Mesenchymal stem cell (in vitro differentiated cells and primary cell): ENCODE measurements at regions not wholly inside any gene's neighbourhood (a gene's known extent, or its start where the extent isn't known, plus 50 kb on each side); places are given as distances from the start of the nearest gene placed in this dataset.

Experiments used
- DNase-seq: peaks from one replicate; pipeline ENCODE4 v3.0.0-alpha.2; 2013
- H2AFZ ChIP-seq: one replicate; pipeline ENCODE4 v1.6.1; 2013; ENCODE audit warnings: low read depth, mild to moderate bottlenecking, control low read depth, inconsistent platforms, low read length, moderate library complexity
- H2AK5ac ChIP-seq: 2 replicates; pipeline ENCODE4 v1.6.1; 2013; ENCODE audit warnings: low read length, moderate library complexity, mild to moderate bottlenecking, inconsistent platforms; ENCODE audit not compliant: severe bottlenecking
- H2BK120ac ChIP-seq: one replicate; pipeline ENCODE4 v1.6.1; 2013; ENCODE audit warnings: low read depth, mild to moderate bottlenecking, inconsistent platforms, low read length, moderate library complexity
- H2BK12ac ChIP-seq, 2 experiments: one replicate each; pipeline ENCODE4 v1.6.1; 2013; ENCODE audit warnings: inconsistent platforms in 2 of 2, low read length in 2 of 2, mild to moderate bottlenecking in 2 of 2, moderate library complexity in 2 of 2, control low read depth in 1 of 2
- H2BK15ac ChIP-seq: one replicate; pipeline ENCODE4 v1.6.1; 2013; ENCODE audit warnings: mild to moderate bottlenecking, low read depth, inconsistent platforms; ENCODE audit not compliant: poor library complexity, severe bottlenecking
- H2BK5ac ChIP-seq: 2 replicates; pipeline ENCODE4 v1.6.1; 2013; ENCODE audit warnings: low read depth, mild to moderate bottlenecking, low read length, control low read depth, inconsistent platforms; ENCODE audit not compliant: poor library complexity, severe bottlenecking
- H3K14ac ChIP-seq, 2 experiments: one replicate each; pipeline ENCODE4 v1.6.1; 2013; ENCODE audit warnings: inconsistent platforms in 2 of 2, low read length in 2 of 2, control low read depth in 1 of 2, mild to moderate bottlenecking in 1 of 2, moderate library complexity in 1 of 2
- H3K18ac ChIP-seq, 2 experiments: one replicate each; pipeline ENCODE4 v1.6.1; 2013; ENCODE audit warnings: inconsistent platforms in 2 of 2, low read length in 2 of 2, control low read depth in 1 of 2, low read depth in 1 of 2, mild to moderate bottlenecking in 1 of 2
- H3K23ac ChIP-seq, 2 experiments: one replicate each; pipeline ENCODE4 v1.6.1; 2013; ENCODE audit warnings: inconsistent platforms in 2 of 2, low read length in 2 of 2, mild to moderate bottlenecking in 2 of 2, moderate library complexity in 2 of 2, control low read depth in 1 of 2
- H3K27ac ChIP-seq: 2 replicates; pipeline ENCODE4 v1.5.1; 2013; ENCODE audit warnings: mild to moderate bottlenecking, moderate library complexity, low read length, control low read depth, inconsistent platforms; ENCODE audit not compliant: poor library complexity, severe bottlenecking
- H3K27me3 ChIP-seq, 2 experiments: 2 replicates each; pipeline versions ENCODE4 v1.6.1 to v1.7.0; 2013; ENCODE audit warnings: low read length in 2 of 2, mild to moderate bottlenecking in 2 of 2, moderate library complexity in 2 of 2, control low read depth in 1 of 2, inconsistent platforms in 1 of 2; ENCODE audit not compliant: control insufficient read depth in 1 of 2, insufficient read depth in 1 of 2
- H3K36me3 ChIP-seq, 2 experiments: 2 replicates each; pipeline versions ENCODE4 v1.6.1 to v1.7.0; 2013; ENCODE audit warnings: low read length in 2 of 2, control low read depth in 1 of 2, inconsistent platforms in 1 of 2, low read depth in 1 of 2, mild to moderate bottlenecking in 1 of 2; ENCODE audit not compliant: insufficient read depth in 2 of 2, control insufficient read depth in 1 of 2
- H3K4ac ChIP-seq, 2 experiments: one replicate each; pipeline ENCODE4 v1.6.1; 2013; ENCODE audit warnings: inconsistent platforms in 2 of 2, low read length in 2 of 2, mild to moderate bottlenecking in 2 of 2, moderate library complexity in 2 of 2, control low read depth in 1 of 2, low read depth in 1 of 2
- H3K4me1 ChIP-seq: 2 replicates; pipeline ENCODE4 v1.6.1; 2013; ENCODE audit warnings: low read depth, low read length, control low read depth; ENCODE audit not compliant: control insufficient read depth, insufficient read depth
- H3K4me2 ChIP-seq: 2 replicates; pipeline ENCODE4 v1.6.1; 2013; ENCODE audit warnings: low read length, mild to moderate bottlenecking, inconsistent platforms; ENCODE audit not compliant: poor library complexity, severe bottlenecking
- H3K4me3 ChIP-seq, 2 experiments: 2 replicates each; pipeline versions ENCODE4 v1.5.1 to v1.7.0; 2013; ENCODE audit warnings: low read length in 2 of 2, mild to moderate bottlenecking in 2 of 2, control low read depth in 1 of 2, low read depth in 1 of 2; ENCODE audit not compliant: insufficient read depth in 1 of 2
- H3K79me1 ChIP-seq: replicated peaks from 2 replicates; pipeline ENCODE4 v1.6.1; 2013; ENCODE audit warnings: mild to moderate bottlenecking, control low read depth, low read length, inconsistent platforms; ENCODE audit not compliant: poor library complexity, severe bottlenecking
- H3K9ac ChIP-seq: 2 replicates; pipeline ENCODE4 v1.7.0; 2013; ENCODE audit warnings: mild to moderate bottlenecking, low read length, moderate library complexity
- H3K9me3 ChIP-seq: 2 replicates; pipeline ENCODE4 v1.7.0; 2013; ENCODE audit warnings: mild to moderate bottlenecking, low read length; ENCODE audit not compliant: control insufficient read depth
- H4K8ac ChIP-seq: one replicate; pipeline ENCODE4 v1.6.1; 2013; ENCODE audit warnings: inconsistent platforms, mild to moderate bottlenecking, low read length, moderate library complexity
- H4K91ac ChIP-seq: one replicate; pipeline ENCODE4 v1.6.1; 2013; ENCODE audit warnings: mild to moderate bottlenecking, low read length, inconsistent platforms
- WGBS: methylation state at CpG from one replicate; pipeline ENCODE4 v1.1.7; 2013; ENCODE audit warnings: mixed read lengths; 5-methylcytosine and 5-hydroxymethylcytosine counted together

DNA sequence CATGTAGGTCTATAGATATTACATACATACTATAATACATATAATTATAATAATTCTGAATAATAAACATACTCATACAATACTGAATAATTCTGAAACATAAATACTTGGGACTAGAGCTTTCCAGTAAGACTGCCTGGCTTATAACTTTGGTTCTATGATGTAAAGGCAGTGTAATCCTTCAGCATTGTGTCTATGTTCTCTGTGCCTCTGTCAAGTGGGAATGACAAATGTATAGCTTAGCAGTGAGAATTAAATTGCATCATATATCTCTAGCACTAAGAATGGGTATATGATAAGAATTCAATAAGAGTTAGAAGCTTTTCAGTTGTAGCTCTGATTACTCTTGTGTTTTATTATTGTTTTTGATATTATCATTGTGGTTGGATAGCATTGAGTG, 1469.3 kb downstream of the CDH8 start:
- no peak overlapping the region for H2BK120ac ChIP-seq
- H3K27me3 ChIP-seq = no peaks in the 10 kb centered on the region
- no peak overlapping the region for H3K18ac ChIP-seq
- H3K4me2 ChIP-seq = no peak overlapping the region
- H2BK15ac ChIP-seq = no peak overlapping the region
- no peak overlapping the region for H3K23ac ChIP-seq
- no peak overlapping the region for H3K4ac ChIP-seq
- no peaks in the 10 kb centered on the region for H3K36me3 ChIP-seq
- no peak overlapping the region for H2BK5ac ChIP-seq
- H3K14ac ChIP-seq = no peak overlapping the region
- no peak overlapping the region for H3K9ac ChIP-seq
- peaks cover 12% of the 10 kb centered on the region for H3K9me3 ChIP-seq
- no peaks in the 10 kb centered on the region for H3K79me1 ChIP-seq
- H2AFZ ChIP-seq = no peak overlapping the region
- no peaks in the 10 kb centered on the region for H3K4me1 ChIP-seq
- H2AK5ac ChIP-seq = no peak overlapping the region
- no peak overlapping the region for H3K4me3 ChIP-seq
- no peak overlapping the region for H4K8ac ChIP-seq
- DNase-seq = no peak
- H3K27ac ChIP-seq = no peak overlapping the region
- no peak overlapping the region for H4K91ac ChIP-seq
- no peak overlapping the region for H2BK12ac ChIP-seq

DNA sequence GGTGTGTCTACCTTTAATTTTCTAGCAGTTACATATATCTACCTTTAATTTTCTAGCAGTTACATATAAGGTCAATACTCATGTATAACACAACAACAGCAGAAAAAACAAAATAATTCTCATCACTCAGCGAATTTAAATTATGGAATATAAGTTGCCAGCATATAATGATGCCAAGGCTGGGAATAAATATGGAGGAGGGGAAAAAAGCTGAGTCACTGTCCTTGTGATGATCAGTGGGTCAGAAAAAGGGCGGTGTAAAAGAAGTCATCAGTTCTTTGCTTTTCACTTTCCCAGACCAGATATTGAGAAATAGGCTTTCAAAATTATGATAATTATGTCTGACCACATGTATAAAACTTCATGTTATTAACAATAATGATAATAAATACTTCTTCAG, 1471.7 kb downstream of the CDH8 start:
- Histone ChIP-seq H4K91ac (no peak overlapping the region), H2BK5ac (no peak overlapping the region), H3K14ac (no peak overlapping the region), H2AK5ac (no peak overlapping the region), H3K27me3 (no peaks in the 10 kb centered on the region), H3K79me1 (no peaks in the 10 kb centered on the region), H2BK15ac (no peak overlapping the region), H3K23ac (no peak overlapping the region), H3K9me3 (peaks cover 12% of the 10 kb centered on the region), H3K18ac (no peak overlapping the region), H3K4me1 (no peaks in the 10 kb centered on the region), H2BK120ac (no peak overlapping the region), H3K9ac (no peak overlapping the region), H3K4ac (no peak overlapping the region), H3K4me2 (no peak overlapping the region), H3K27ac (no peak overlapping the region), H2BK12ac (no peak overlapping the region), H4K8ac (no peak overlapping the region), H3K36me3 (no peaks in the 10 kb centered on the region), H3K4me3 (no peak overlapping the region), H2AFZ (no peak overlapping the region)
- DNase-seq = no peak
- whole genome bisulfite sequencing = 90% methylated on average over 1 of the region's 2 CpGs

DNA sequence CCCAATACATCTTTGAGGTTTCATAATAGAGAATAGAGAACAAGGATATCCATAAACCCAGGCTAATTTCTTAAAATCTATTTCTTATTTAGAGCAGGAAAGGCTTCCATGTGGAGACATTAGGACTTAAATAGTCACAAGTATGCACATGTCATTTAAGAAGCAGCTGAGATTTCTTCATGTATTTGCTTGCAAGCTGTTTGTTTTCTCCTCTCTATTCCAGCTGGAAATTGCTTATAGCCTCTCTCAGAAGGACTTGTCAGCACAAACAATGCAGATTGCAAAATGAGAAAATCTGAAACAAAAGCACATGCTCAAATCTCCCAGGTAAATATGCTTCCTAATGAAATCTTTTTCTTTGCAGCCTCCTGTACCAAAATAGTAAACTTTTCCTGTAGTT, 1473.1 kb downstream of the CDH8 start:
- H3K4me1 ChIP-seq = no peaks in the 10 kb centered on the region

DNA sequence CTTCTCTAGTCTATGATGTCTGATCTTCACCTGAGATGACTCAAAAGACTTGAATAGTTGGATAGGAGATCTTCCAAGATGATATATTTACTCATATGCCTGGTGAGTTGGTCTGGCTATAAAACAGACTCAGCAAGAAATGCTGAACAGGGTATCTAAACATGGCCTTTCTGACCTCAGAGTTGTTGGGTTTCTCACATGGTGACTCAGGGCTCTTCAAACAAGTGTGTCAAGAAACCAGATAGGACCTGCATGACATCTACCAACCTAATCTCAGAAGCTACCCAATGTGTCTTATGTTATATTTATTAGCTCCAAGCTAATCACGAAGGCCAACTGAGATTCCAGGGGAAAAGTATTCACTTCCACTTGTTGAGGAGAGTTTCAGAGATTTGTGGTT, 1477.3 kb downstream of the CDH8 start:
- no peaks in the 10 kb centered on the region for H3K4me1 ChIP-seq
- no peak overlapping the region for H2AK5ac ChIP-seq
- H2BK5ac ChIP-seq = no peak overlapping the region
- H2AFZ ChIP-seq = no peak overlapping the region
- no peak overlapping the region for H2BK15ac ChIP-seq
- 48% methylated on average over 1 of the region's 1 CpG for WGBS
- H3K27ac ChIP-seq = no peak overlapping the region
- H3K23ac ChIP-seq = no peak overlapping the region
- no peak overlapping the region for H4K8ac ChIP-seq
- H3K4ac ChIP-seq = no peak overlapping the region
- H4K91ac ChIP-seq = no peak overlapping the region
- H3K18ac ChIP-seq = no peak overlapping the region
- no peaks in the 10 kb centered on the region for H3K79me1 ChIP-seq
- no peak for DNase-seq
- no peaks in the 10 kb centered on the region for H3K27me3 ChIP-seq
- peaks cover 5% of the 10 kb centered on the region for H3K9me3 ChIP-seq
- H3K4me3 ChIP-seq = no peak overlapping the region
- H3K9ac ChIP-seq = no peak overlapping the region
- no peak overlapping the region for H2BK120ac ChIP-seq
- H3K14ac ChIP-seq = no peak overlapping the region
- H3K4me2 ChIP-seq = no peak overlapping the region
- H3K36me3 ChIP-seq = no peaks in the 10 kb centered on the region
- no peak overlapping the region for H2BK12ac ChIP-seq

More for the DNA sequence above, 1473.1 kb downstream of the CDH8 start:
- no peak overlapping the region for H2BK120ac ChIP-seq
- H2BK15ac ChIP-seq = no peak overlapping the region
- H3K36me3 ChIP-seq = no peaks in the 10 kb centered on the region
- H2AFZ ChIP-seq = no peak overlapping the region
- H2BK12ac ChIP-seq = no peak overlapping the region
- no peak overlapping the region for H3K4ac ChIP-seq
- no peak overlapping the region for H3K4me2 ChIP-seq
- no peak overlapping the region for H3K18ac ChIP-seq
- H2BK5ac ChIP-seq = no peak overlapping the region
- no peak overlapping the region for H4K91ac ChIP-seq
- H3K14ac ChIP-seq = no peak overlapping the region
- H2AK5ac ChIP-seq = no peak overlapping the region
- no peaks in the 10 kb centered on the region for H3K79me1 ChIP-seq
- peaks cover 12% of the 10 kb centered on the region for H3K9me3 ChIP-seq
- H3K9ac ChIP-seq = no peak overlapping the region
- no peaks in the 10 kb centered on the region for H3K27me3 ChIP-seq
- H3K4me3 ChIP-seq = no peak overlapping the region
- no peak for DNase-seq
- no peak overlapping the region for H4K8ac ChIP-seq
- no peak overlapping the region for H3K27ac ChIP-seq
- H3K23ac ChIP-seq = no peak overlapping the region
